ENCODE measurements at regions not wholly inside any gene's neighbourhood (a gene's known extent, or its start where the extent isn't known, plus 50 kb on each side); places are given as distances from the start of the nearest gene placed in this dataset.
"Not testable (repeated sequence)": the region's sequence is repeated elsewhere in the genome, so short reads cannot be mapped to it uniquely, and the experiment has no call there.

DNA sequence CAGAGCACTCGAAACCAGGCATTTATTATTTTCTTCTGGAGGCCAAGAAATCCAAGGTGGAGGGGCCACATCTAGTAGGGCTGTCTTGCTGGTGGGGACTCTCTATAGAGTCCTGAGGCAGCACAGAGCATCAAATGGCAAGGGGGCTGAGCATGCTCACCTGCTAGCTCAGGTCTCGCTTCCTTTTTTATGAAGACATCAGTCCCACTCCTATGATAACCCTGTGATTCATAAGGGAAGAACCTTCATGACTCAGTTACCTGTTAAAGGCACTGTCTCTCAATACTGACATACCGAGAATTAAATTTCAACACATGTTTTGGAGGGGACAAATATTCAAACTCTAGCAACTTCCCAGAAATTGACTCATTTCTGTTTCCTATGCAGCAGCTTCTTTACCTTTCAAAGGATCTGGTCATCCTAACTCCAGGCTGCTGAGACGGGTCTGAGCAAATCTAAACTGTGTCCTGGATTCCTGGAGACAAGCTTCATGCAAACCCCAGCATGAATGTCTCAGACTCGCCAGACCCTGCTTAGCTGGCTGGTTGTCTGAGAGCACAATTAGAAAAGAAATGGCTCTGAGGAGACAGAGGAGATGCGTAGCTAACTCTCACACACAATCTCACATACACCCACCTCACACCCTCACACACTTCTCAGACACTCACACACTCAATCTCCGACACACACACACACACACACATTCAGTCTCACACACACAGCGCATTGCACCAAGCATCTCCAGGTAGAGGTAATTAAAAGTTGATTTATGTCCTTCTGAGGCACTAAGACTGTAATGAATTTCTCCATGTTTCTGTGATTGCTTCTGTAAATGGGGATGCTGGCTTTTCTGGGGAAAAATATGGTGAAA, 280.8 kb downstream of the BCL2L11 start:
- not testable (repeated sequence) for TF ChIP-seq MYC (IDR thresholded peaks at IDR 0.05; ENCODE audit: low read depth, low read length)
- TF ChIP-seq, protein P1, sequence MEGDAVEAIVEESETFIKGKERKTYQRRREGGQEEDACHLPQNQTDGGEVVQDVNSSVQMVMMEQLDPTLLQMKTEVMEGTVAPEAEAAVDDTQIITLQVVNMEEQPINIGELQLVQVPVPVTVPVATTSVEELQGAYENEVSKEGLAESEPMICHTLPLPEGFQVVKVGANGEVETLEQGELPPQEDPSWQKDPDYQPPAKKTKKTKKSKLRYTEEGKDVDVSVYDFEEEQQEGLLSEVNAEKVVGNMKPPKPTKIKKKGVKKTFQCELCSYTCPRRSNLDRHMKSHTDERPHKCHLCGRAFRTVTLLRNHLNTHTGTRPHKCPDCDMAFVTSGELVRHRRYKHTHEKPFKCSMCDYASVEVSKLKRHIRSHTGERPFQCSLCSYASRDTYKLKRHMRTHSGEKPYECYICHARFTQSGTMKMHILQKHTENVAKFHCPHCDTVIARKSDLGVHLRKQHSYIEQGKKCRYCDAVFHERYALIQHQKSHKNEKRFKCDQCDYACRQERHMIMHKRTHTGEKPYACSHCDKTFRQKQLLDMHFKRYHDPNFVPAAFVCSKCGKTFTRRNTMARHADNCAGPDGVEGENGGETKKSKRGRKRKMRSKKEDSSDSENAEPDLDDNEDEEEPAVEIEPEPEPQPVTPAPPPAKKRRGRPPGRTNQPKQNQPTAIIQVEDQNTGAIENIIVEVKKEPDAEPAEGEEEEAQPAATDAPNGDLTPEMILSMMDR (IDR thresholded peaks at IDR 0.05; ENCODE audit: low read depth, low read length): not testable (repeated sequence)
